HG03575 (cell line): ENCODE measurements at regions not wholly inside any gene's neighbourhood (a gene's known extent, or its start where the extent isn't known, plus 50 kb on each side); places are given as distances from the start of the nearest gene placed in this dataset.

Experiments
- ATAC-seq: cut with Tn5 transposase; IDR thresholded peaks from one replicate; pipeline ENCODE4 v1.9.1; 2021; ENCODE audit not compliant: unreplicated experiment, insufficient number of reproducible peaks, low FRiP score; ENCODE audit errors: extremely low read depth

DNA sequence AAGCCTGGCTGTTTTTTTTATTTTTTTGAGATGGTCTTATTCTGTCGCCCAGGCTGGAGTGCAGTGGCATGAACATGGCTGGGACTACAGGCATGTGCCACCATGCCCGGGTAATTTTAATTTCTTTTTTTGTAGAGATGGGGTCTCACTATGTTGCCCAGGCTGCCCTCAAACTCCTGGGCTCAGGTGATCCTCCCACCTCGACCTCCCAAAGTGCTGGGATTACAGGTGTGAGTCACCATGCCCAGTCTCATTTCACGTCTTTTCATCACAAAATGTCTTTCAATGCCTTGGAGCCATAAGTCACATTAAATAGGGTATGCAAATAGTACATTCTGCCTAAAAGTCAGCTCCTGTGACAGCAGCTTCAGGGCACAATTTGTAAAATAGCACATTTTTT, 52.8 kb downstream of the SOX2 start:
- no peak for ATAC-seq

DNA sequence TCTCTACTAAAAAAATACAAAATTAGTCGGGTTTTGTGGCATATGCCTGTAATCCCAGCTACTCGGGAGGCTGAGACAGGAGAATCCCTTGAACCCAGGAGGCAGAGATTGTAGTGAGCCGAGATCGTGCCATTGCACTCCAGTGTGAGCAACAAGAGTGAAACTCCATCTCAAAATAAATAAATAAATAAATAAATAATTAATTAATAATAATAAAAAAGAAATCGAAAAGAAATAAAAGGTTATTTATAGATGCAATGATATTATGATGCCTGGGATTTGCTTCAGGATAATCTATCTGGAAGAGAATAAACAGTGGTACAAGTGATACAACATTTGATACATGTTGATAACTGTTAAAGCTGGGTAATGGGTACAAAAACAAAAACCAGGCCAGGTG, 58.6 kb downstream of the SOX2 start:
- ATAC-seq: no peak

DNA sequence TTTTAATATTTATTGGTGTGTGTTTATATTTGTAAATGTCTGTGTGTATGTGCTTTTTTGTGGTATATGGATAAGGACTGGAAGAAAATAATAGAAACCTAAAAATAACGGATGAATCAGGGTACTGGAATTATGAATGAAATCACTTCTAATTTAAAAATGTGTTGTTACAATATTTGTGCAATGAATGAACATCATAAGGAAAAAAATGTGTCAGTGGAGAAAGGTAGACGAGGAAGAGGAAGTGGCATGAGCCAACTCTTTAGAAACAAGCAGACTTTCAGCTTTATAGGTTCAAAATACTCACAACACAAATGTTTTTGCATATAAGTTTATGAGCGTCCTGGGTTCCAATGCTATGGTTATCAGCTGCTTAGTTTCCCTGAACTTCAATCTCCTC, 59.4 kb downstream of the SOX2 start:
- ATAC-seq: no peak

DNA sequence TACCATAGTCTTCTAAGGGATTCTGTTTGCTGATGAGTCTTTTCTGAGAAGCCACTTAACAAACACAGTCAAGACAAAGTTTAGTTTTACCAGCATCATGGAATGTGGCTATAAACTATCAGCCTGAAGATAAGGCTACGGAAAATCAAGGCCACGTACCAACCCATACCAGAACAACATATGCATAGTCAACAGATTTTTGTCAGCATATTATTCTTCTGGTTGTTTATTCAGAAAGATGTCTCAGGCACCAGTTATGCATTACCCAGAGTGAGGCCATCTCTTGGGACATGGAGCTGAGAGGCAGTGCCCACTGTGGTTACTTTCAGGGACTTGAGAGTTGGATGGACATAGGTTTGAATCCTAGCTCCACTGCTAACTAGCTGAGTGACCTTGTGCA, 60.4 kb downstream of the SOX2 start:
- ATAC-seq: no peak

DNA sequence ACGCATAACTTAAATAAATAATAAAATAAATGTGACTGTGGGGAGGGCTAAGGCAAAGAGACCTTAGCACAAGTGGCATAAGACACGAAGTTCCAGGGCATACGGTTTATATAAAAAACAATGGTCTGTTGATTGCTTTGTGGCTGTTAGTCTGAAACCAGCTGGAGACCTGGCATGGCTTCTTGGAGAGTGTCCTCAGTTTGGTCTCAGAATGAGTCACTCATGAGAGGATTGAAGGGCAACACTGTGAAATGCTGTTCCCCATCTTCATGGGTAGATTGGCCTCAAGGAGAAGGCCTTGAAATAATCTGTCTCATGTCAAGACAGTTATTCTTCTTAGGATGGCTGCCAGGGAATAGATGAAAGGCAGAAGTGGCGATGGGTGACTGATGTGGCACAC, 62.2 kb downstream of the SOX2 start:
- no peak for ATAC-seq

DNA sequence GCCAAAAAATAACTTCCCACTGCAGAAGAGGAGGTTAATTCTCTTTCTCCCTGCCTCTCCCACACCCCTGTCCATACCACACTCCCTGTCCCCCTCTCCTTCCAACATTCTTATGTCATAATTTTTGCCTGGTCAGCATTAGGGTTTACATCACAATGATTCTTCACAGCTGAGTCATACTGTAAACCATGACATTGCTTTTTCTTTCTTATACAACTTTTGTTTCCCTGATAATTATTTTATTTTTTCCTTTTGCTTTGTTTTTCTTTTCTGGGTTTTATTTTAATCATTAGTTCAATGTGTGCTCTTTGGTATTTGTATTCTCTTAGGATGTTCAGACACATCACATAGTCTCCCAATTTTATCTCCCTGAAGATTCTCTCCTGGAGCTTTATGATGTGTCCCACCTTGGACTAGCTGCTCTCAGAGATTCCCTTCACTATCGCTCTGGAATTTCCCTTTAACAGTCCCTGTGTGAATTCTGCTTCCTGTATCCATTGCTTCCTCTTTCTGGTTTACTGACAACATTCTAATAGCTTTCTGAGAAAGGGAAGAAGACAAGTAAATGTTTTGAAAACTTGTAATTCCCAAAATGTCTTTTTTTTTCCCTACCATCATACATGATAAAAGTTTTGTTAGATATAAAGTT, 70.7 kb downstream of the SOX2 start:
- no peak for ATAC-seq

DNA sequence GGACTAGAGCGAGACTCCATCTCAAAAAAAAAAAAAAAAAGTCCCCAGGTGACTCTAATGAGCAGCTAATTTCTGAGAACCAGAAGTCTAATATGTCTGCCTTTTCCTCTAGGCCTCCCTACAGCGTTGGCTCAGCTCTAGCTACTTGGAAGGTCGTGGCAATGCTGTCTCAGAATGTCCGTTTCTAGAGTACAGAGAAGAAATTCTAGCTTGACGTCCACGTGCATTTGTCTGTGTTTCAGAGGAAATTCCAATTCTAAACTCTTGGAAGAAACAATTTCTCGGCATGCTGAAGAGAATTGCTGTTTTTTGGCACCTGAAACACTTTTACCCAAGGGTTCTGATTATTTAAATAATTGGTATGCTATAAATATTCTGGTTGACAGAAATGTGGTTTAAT, 78.8 kb downstream of the SOX2 start:
- no peak for ATAC-seq

DNA sequence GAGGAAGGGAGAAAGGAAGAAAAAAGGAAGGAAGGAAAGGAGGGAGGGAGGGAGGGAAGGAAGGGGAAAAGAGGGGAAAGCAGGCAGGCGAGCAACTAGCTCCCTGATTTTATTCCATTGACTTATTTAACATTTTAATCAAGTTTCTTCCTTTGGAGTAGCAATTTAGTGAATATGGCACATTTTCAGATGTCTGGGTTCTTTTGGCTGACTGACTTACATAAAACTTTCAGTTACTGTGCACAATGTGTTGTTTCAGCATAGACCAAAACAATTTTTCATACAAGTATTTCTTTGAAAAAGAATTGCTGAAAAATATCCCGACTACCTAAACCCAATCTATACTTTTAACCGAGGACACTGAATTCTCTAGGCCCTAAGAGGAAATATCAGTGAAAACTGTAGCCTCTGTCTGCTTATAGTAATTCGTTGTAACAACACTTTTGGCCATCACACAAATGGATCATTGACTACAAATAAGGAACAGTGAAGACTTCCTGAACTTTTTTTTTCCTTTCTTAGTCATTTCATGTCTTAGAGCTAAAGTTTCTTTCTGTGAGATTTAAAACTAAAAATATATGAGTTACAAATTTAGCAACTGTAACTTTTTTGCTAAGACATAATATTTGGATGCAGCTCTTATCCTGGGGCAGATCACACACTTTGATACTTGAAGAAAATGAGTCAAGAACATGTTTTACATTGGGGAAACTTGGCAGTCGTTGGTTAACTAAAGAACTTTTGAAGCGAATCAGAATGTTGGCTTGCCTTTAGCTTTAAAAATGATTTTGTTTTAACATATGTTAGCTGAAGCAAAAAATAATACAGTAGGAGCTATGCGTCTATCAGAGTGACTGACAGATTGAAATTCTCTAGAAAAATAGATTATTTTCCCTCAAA, 79.6 kb downstream of the SOX2 start:
- no peak for ATAC-seq

DNA sequence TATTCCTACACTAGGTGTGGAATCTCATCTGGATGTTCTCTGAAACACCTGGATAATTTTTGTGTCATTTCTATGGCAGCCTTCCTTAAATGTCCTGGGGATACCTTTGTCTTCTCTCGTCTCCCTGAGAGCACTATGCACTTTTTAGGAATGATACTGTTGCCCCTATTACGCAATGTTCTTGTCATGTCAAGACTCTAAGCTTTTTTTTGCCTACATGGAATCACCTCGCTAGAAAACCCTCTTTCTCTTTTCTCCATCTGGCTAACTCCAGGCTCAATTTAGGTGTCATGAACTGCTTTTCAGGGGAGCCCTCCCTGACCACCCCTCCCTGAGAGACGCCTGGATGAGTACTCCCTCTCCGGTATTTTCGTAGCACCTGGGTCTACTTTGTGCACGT, 81.3 kb downstream of the SOX2 start:
- no peak for ATAC-seq

DNA sequence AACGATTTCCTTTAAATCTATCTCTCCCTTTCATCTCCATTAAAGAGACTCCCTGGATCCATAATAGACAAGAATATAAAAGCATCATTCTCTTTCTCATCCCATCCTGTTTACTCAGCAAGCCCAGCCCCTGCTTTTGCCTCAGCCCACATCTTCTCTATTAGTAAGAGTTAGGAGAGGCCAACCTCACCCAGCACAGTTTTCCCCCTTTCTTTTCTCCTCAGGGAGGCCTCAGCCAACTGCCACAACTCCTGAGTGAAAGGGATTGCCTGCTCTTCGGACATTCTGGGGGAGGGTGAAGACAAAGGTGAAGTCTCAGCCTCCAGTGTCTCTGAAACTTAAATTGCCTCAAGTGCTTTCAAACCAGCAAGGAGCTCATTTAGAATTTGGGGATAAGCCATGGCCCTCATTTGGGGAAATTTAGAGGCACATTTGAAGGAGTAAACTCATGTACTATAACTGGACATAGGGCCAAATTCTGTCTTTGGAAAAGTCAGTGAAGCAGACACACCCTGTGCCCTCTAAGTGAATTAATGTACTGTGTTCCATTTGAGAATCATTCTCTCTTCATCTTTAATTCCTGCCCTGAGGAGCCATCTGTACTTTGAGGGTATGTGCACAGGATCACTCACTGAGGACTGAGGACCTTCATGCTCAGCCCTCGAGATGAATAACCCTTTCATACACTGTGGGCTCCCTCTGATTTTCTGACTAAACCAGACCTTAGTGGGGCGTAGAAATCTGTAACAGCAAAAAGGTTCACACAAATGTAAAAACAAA, 82.5 kb downstream of the SOX2 start:
- ATAC-seq: no peak

DNA sequence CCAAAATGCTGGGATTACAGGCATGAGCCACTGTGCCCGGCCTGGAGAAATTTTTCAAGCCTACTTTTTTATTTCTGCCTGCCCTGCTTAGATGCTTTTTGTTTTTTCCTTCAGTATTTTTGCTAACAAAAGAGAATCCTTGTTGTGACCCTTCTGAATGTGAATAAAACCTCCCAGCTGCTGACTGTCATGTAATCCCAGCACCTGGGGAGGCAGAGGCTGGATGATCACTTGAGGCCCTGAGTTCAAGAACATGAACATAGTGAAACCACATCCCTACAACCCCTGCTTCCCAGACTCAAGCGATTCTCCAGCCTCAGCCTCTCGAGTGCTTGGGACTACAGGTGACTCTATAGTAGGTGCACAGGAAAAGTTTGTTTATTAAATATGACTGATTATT, 84.9 kb downstream of the SOX2 start:
- ATAC-seq: no peak

DNA sequence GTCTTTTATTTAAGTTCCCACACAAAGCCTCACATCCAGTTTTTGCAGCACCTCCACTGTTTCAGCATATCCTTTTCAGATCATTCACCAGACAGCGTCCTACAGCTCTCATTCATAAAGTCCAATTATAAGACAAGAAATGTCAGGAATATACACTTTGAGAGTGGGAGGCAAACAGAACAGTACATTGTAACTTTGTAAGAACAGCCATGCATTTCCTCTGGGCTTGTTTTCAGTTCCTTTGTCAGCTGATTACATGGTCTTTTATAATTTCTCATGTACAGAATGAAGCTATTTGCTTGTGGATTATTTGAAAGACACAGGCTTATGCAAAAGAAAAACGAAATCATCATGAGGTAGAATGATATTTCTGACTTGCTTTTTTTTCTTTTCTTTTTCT, 85.7 kb downstream of the SOX2 start:
- no peak for ATAC-seq

DNA sequence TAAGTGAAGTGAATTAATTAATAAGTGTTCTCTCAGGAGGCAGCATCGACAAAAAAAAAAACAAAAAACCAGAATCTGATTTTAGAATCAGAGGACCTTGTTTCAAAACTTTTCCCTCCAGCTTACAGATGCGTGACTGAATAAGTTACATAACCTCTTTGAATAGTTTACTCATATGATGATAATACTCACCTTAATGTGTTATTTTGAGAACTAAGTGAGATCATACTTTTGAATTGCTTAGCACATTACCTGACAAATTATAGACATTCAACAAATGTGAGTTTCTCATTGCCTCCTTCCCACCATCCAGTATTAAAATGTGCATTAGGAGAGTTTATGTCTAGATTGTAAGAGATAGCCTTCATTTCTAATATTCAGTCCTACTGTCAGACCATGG, 94.0 kb downstream of the SOX2 start:
- no peak for ATAC-seq

DNA sequence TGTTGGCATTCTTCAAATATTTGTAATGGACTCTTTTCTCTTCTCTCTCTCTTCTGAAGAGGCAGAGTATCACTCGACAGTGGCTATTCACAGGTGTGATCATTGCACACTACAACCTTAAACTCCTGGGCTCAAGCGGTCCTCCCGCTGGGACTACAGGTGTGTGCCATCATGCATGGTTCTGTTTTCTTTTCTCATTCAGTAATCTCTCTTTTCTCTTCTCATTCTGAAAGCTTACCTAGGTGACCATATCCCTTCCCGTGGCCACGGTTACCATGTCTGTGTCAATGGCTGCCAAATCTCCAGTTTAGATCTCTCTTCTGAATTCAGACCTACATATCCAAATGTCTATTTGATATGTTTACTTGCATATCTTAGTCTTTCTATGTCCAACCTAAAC, 96.3 kb downstream of the SOX2 start:
- ATAC-seq: no peak

DNA sequence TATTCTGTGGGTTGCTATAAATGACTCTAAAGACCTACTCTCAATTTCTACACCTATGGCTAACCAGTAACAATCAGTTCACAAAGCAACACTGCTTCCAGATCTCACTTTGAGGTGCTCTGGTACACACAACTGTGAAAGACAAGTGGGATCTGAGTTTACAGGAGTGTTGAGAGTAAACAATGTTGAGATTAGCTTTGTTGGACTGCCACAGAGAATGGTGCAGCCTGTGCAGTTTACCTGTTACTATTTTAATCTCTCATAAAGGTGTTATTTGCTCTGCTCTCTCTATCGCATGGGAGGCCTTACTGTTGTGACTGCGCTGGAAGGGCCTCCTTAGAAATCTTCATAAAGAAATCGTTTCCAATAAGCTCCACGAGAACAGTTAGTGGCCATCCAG, 112.0 kb downstream of the SOX2 start:
- no peak for ATAC-seq

DNA sequence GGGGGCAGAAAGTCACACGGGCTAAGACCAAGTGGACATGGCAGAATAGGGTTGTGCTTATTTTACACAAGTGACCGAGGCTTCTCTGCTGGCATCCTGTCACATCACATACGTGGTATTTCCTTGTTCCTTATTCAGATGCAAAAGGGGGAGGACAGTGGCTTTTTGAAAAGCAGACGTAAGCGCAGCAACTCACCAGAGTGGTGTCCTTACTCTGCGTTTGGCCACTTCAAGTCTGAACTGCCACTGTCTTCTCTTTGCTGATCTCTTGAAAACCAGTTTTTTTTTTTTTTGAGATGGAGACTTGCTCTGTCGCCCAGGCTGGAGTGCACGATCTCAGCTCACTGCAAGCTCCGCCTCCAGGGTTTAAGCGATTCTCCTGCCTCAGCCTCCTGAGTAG, 113.2 kb downstream of the SOX2 start:
- ATAC-seq: no peak

DNA sequence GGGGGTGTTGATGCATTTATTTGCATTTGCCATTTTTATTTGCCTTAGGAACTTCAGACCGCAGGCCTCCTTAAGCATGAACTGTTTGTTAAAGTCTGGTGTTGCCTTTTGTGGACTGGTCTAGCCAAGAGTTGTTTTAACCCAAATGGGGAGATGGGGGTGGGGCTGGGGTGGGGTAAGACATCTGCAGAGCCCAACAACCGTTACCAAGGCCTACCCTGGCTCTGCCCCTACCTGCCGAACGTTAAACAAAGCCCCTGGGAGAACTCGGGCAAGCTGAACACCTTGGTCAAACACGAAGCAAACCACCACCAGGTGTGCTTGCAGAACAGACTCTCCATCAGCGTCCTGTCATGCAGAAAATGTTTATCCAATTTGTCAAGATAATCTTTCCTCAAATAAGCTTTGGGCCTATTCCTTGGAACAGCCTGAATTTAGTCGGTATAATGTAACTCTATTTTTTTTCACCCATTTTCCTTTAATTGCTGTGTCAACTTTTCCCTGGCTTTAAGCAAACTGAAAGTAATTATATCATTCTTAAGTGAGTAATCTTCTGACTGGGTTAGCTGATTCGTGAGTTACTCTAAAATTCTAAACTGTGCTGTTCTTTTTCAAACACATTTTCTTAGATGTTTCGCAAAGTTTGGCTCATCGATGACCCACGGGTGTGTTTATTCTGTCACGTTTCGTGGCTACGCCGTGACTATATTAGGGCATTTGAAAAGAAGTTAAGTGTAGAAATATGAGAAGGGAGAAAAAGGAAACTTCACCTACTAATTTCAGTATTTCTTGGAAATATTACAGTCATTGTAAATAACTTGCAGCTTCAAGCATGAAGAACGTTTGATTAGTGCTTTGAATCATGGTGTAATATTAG, 127.6 kb downstream of the SOX2 start:
- no peak for ATAC-seq

DNA sequence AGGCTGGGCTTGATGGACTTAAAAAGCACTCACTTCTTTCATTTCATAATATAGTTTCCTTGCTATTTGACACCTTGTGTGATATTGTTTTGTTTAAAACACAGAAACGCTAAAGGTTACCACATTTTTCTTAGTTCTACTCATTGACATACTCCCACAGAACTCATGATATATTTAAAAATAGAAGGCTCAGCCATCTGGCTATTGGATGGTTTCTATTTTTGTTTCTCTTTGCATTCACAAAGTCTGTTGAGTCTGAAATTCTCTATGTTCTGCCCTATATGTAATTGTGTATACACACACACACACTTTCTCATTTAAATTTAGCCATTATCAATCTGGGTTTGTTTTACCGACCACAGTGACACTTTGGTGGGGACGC, 128.2 kb downstream of the SOX2 start:
- no peak for ATAC-seq

DNA sequence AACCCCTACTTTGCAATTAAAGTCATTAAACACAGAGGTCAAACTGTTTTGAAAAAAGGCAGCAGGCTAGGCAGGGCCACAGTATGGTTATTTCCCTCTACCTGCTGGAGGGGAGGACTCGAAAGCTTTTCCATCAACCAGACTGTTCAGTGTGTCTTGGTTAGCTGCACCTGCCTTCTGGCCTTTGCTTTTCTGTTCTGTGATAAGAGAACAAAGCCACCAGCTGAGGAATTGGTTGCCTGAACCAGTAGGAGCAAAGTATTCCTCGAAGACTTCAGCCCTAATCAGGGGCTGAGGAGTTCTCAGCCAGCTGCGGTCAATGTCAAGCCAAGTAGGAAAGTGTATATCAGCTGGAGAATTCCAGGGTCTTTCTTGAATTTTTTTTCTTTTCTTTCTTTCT, 132.5 kb downstream of the SOX2 start:
- ATAC-seq: no peak
